HG03520 (cell line): ENCODE measurements at regions not wholly inside any gene's neighbourhood (a gene's known extent, or its start where the extent isn't known, plus 50 kb on each side); places are given as distances from the start of the nearest gene placed in this dataset.
A peak's percentile ranks its signal among the peaks of the same experiment; 100 is the strongest.
"Not testable (repeated sequence)": the region's sequence is repeated elsewhere in the genome, so short reads cannot be mapped to it uniquely, and the experiment has no call there.

ENCODE experiments used
- ATAC-seq: cut with Tn5 transposase; IDR thresholded peaks from one replicate; pipeline ENCODE4 v1.9.1; 2021; ENCODE audit warnings: mild to moderate bottlenecking, moderate library complexity; ENCODE audit not compliant: unreplicated experiment

DNA sequence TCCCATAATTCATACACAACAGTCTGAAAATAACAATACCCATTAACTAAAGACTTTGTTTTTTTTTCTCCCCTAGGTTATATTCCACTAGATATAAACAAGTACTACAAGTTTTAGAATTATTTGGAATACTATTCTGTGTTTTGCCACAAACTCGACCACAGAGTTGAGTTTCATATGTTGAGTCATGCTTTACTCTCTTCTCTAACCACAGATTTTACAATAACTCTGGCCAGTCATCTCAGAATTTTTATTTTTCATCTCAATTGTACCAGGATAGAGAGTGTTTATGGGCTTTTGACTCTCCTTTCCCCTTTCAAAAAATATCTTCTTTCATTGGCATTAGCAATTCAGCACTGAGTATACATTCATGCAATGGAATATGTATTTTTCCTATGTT, 348.7 kb upstream of the GALNT5 start:
- ATAC-seq, result peak; percentile 48

DNA sequence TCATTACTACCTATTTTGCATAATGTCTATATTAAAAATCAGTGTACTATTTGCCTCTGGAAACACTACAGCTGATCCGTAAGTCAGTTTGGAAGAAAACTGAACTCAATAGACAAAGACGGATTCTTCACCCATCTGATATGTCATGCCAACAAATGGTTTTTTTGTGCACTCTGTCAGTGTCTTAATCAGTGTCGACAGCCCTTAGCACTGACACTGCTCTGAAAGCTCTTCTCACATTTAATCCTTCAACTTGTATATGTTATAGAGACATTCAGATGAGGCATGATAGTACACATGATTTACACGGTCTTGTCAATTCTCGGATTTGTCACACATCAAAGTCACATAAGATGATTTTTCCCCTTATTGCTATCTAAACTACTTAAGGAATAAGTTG, 347.5 kb upstream of the GALNT5 start:
- ATAC-seq, result no peak

DNA sequence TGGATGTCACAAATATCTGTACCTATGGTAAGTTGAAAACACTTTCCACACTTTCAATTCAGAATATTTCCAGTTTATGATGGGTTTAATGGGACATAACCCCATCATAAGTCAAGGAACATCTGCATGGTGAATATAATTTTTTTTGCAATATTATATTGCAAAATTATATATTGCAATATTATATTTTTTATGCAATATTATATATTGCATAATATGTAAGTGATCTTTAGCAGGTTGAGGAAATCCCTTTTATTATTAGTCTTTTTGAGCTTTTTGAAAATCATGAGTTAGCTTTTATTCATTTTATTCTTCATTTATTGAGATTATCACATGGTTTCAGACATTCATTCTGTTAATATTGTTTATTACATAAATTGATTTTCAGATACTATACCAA, 342.2 kb upstream of the GALNT5 start:
- no peak for ATAC-seq

DNA sequence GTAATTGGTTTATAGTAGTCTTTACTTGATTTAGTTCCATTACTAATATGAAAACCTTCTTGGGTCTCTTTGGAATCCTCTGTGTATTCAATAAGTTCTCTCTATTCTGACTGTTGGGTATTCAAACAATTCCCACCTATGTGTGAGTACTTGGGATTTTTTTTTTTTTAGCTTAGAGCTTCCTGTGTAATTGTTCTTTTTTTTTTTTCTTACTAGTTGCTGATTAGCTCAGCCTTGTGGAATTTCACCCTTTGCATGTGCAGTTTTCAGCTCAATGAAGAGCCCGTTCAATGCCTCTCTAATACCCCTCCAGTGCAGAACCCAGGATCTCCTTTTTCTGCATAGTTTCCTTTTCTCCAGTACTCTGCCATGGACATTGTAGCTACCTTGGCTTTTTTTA, 339.1 kb upstream of the GALNT5 start:
- no peak for ATAC-seq

DNA sequence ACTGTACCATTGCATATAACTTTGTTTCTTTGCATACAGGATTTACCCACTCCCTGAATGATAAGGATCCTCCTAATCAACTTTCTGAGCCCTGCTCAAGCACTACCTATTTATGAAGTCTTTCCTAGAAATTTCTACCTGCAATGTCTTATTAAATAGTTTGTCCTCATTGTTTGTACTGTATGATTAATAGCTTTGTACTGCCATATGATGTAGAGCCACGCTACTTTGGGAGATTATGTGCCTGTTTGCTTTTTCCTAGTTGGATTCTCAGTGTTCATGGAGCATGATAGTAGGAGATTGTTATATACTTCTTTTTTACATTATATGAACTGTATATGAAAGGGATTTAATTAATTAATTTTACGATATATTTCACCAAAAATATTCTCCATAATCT, 327.1 kb upstream of the GALNT5 start:
- ATAC-seq, result no peak

DNA sequence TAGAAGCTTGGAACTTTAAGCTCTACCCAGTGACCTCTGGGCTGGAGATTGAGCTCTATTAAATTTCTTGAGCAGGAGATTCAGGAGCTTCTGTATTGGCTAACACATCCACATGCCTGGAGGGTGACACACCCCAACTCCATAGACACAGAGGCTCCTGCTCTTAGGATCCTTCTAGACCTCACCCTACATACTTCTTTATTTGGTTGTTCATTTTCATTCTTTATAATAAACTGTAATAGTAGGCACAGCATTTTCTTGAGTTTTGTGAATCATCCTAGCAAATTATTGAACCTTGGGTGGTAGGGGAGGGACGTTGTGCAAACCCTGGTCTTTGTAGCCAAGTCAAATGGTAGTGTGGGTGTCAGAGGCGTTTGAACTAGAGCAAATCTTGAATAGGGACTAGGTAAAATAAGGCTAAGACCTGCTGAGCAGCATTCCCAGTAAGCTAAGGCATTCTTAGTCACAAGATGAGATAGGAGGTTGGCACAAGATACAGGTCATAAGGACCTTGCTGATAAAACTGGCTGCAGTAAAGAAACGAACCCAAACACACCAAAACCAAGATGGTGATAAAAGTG, 323.8 kb upstream of the GALNT5 start:
- no peak for ATAC-seq

DNA sequence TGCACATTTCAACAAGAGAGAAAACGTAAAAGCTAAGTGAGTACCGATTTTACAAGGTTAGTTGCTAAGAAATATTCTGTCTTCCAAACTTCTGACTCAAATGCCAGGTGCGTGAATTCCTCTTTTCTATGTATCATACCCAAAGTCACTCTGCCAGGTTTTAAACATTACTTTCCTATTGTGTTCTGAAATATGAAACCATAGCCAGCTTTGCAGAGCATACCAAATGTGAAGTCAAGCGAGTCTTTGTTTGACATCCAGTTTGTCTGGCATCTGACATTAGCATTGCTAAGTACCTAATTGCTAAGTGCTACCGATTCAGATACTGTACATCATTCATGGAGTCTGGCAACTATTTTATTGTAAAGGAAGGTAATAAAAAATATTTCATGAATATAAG, 321.9 kb upstream of the GALNT5 start:
- ATAC-seq, result no peak

DNA sequence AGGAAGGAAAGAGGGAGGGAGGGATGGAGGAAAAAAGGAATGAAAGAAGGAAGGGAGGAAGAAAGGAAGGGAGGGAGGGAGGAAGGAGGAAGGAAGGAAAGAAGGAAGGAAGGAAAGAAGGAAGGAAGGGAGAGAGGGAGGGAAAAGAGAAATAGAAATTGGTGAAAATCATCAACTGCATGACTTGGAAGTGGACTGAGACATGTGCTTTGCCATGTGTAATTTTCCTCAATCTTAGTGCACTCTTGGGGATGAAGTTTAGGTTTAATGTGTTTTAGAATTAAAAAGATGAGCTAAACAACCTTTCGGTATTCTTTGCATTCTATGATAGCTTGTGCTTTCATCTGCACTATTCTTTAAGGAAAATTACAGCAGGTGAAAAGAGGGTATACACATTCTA, 320.1 kb upstream of the GALNT5 start:
- no peak for ATAC-seq

DNA sequence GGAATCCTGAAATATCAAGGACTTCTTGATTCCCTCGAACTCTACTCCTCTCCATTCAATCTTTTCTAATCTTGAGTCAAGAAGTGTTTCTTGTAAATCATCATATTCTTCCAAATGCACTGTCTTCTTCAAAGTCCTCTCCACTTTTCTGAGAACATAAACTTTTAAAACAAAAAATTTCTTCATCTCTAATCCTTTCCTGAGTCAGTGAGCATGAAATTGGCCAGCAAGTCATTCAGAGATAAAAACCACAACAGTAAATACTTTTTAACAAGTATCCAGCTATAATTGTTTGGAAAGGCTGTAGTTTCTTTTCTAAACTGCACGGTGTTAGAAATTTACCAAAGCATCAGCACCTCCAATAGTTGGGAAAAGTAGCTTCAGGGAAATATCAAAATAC, 312.6 kb upstream of the GALNT5 start:
- no peak for ATAC-seq

DNA sequence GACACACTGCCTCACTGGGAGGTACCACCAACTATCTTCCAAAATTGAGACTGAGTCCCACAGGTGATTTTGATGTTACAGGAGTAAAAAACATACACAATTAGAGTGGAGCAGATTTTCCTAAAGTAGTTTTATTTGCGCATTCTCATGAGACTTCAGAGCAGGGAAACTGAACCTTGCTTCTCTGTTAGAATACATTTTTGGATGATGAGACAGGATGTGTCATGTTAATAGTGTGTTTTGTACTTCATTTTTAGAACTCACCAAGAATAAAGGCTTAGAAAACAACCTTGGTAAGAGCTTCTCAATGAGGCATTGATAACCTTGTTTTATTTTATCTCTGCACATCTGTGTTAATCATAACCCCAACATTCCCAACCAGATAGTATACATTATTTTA, 310.2 kb upstream of the GALNT5 start:
- ATAC-seq, result no peak

DNA sequence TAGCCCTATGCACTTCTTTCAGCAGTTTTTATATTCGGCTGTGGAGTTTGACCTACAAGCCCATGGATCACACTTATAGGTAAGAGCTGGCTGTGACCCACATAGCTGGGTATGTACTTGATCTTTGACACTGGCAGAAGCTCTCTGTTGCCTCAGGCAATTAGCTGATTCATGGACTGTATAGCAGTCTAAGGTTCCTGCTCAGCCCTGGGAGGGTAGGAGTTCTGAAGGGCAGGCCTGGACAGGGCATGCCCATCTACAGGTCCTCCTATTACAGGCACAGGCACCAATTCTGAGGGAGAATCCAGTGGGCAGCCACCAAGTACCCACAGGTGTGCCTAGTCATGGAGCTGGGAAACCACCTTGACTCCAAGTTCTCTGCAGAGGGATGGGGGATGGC, 301.8 kb upstream of the GALNT5 start:
- ATAC-seq, result no peak

DNA sequence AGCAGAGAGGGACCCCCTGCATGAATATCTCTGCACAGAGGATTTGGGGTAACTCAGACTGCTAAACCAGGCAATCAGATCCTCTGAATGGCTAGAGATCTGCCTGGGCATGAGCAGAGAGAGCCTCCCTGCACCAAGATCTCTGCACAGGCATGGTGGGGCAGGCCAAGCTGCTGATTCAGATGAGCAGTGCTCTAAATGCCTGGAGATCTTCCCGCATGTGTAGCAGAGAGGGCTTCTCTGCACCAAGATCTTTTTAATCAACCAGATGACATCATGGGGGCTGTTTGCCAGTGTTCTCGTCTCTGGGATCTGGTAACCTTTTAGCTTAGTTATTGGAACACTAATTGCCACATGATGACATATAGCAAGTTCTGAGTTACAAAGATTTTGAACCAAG, 301.3 kb upstream of the GALNT5 start:
- ATAC-seq, result no peak

DNA sequence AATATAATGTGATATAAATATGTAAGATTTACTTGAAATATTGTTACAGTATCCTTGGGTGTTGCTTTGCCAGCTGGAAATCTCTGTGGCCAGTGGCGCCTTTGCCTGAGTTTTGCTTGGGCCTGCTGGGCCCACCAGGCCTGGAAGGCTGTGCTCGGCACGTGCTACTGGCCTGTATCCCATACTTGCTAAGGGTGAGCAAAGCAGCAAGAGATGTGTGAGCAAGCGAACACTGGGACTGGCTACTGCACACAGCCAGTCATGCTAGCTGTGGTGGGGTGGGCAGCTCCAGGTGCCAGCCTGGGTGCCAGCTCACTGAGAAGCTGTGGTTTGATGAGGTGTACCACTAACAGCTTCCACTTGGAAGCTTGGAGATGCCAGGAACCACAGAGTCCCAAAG, 299.1 kb upstream of the GALNT5 start:
- no peak for ATAC-seq

DNA sequence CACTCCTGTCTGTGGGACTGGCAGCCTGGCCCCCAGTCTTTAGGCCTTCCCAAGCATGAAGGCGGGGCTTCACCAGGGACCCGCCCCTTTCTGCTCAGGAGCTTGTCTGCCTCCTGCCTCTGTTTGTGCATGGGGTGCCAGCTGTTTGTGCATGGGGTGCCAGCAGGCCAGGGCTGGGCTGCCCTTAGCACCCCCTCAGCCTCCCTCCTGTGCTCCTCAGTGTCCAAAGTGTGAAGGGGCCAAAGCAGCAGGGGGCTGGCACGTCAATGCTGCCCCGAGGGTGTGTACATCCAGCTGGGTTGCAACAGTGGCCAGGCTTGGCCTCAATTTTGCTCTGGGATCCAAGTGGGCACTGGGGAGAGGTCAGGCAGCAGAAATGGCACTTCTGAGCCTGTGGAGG, 298.0 kb upstream of the GALNT5 start:
- ATAC-seq, result no peak

DNA sequence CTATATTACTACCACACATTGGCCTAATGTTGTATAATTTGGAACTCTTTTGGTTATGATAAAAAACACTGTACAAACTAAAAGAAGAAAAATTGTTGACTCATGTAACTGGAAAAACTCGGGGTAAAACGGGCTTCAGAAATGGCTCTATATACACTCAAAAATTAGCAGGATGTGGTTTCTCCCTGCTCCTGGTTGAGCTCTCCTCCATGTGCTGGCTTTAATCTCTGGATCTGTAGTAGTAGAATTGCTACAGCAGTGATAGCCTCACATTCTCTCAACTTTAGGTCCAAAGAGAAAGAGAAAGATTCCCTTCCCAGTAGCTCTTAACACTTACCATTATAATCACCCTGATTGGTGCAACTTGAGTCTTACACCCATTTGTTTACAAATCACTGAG, 274.9 kb upstream of the GALNT5 start:
- ATAC-seq, result no peak

DNA sequence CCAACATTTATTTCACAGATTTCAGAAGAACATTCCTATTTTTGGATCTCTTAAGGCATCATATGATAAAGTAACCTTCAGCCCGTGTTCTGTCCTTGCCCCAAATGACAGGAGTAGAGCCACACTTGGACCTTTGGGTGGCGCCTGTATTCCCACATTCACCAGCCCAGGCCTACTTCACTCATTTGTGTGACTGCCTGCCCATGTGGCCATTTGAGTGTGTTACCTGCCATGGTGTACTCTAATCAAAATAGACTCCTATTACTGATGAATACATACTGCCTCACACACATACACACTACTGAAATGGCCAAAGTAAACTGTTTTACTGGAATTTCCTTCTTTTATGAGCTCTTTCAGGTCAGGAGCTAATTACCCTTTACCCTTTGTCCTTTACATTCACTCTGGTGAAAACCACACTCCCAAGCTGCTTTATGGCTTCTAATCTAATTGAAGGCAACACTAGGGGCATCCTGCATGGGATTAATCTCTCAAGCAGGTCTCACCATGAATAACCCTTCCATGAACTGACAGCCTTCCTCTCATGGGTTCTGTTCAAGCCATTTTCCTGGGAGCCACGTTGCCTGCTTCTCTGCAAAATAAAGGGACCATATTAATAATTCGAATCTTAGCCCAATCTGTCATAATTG, 271.0 kb upstream of the GALNT5 start:
- no peak for ATAC-seq

DNA sequence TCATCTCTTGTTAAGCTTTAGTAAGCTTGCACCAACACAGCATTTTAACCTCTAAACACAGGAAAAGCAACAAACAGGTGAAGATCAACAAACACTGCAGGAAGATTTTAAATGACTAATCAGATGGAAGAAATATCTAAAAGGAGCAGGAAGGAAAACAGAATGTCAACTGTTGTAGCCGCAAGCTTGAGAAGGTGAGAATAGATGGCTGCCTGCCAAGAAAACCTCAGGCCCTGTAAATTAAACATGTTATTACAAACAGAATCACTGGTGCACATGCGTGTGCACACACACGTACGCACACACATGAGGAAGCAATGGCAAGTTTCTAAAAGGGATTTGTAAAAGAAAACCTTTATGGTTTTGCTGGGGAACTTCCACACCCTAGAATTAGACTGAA, 257.8 kb upstream of the GALNT5 start:
- no peak for ATAC-seq

DNA sequence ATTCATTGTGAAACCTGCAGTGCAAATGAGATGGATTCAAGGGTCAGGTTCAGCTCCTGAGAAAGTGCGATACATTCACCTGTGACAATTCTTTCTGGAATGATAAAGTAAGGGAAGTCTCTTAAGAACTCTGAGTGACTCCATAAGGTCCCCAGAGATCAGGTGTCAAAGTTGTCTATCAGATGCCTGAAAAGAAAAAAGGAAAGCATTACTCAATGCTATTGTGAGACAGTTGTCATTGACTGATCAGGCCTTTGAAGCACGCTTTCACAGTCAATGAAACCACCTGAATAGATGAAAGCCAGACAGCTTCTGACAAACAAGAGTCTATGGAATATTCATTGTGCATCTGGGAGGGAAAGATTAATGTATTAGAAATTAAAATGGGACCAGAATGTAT, 252.7 kb upstream of the GALNT5 start:
- ATAC-seq, result no peak

DNA sequence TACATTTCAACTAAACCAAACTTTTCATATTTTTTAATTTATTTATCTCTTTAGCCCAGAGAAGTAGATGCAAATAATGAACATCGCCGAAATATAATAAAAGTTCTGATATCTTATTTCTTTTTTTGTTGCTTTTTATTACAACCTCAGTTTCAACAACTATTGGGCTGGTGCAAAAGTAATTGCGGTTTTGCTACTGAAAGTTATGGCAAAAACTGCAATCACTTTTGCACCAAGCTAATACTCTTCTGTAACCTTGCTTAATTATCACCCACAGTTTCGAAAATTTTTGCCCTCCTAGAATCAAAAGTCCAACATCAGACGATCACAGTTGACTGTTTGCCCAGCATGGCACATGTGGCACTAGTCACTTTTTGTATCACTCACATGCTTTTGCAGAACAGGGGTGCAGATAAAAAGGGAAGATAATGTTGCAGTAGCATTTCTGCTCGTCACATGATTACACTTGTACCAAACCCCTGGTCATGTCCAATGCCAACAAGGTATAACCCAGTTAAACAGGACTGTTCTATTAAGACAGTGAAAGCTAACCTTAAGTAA, 242.4 kb upstream of the GALNT5 start:
- ATAC-seq, result no peak

DNA sequence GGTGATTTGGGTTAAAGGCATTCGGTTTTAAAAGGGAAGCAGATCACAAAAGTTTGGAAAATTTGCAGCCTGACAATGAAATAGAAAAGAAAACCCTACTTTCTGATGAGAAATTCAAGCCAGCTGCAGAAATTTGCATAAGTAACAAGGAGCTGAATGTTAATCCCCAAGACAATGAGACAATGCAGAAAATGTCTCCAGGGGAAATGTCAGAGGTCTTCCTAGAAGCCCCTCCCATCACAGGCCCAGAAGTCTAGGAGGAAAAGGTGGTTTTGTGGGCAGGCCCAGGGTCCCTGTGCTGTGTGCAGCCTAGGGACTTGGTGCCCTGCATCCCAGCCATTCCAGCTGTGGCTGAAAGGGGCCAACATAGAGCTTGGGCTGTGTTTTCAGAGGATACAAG, 234.2 kb upstream of the GALNT5 start:
- not testable (repeated sequence) for ATAC-seq

DNA sequence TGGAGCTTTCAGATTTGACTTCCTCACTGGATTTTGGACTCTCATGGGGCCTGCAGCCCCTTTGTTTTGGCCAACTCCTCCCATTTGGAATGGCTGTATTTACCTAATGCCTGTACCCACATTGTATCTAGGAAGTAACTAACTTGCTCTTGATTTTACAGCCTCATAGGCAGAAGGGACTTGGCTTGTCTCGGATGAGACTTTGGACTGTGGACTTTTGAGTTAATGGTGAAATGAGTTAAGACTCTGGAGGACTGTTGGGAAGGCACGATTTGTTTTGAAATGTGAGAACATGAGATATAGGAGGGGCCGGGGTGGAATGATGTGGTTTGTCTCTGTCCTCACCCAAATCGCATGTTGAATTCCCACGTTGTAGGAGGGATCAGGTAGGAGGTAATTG, 233.4 kb upstream of the GALNT5 start:
- no peak for ATAC-seq

DNA sequence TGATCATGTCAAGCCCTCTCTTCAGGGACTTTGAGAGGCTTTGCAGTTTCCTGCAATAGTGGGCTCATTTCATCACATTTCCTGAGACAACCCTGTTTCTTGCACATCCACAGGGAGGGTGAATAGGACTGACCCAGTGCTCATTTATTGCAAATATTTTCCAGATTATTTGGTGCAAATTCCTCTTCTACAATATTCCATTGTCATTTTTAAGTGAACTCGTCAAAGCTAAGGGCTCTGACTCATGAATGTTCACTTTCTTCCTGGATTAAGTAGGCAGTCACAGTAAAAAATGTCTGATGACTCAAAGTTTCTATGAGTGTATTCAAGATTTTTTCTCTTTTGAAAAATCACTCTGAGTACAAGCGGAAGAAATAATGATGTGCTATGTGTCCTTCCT, 225.5 kb upstream of the GALNT5 start:
- no peak for ATAC-seq

DNA sequence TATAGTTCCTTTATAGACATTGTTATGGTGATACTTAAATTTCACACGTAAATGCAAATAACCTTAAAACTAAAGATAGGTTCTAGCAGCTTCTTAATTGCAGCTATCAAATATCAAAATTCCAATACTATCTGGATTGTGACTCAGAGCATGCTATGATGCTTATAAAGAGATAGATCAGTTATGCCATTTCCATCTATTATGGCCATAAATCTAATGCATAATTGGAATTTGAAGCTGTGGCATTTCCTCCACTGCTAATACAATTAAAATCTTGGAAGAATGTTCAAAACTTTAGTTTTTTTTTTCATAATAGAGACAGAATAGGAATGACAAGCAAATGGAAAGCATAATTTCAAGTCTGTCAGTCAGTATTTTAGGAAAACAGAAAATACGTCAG, 220.8 kb upstream of the GALNT5 start:
- ATAC-seq, result no peak
